ENCODE measurements at regions not wholly inside any gene's neighbourhood (a gene's known extent, or its start where the extent isn't known, plus 50 kb on each side); places are given as distances from the start of the nearest gene placed in this dataset.

DNA sequence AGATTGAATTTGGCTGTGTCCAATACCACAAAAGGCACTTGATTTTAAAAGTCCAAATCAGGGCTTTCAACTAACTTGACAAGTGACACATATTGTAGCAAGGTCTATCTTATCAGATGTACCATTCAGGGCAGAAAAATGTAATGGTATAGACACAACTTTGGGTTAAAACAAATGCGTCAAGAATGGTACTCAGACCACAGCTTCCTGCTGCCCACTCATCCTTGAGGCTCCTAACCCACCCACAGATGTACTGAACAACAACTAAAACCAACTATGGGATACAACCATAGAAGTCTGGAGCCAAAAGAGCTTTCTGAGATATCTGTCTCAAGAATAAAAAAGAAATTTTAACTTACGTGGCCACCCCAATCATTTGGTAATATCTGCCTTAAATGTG, 105.2 kb downstream of the RBM43 start:
- H3K27ac Mint-ChIP-seq = no peak overlapping the region
- no peaks in the 10 kb centered on the region for H3K27me3 Mint-ChIP-seq (ENCODE audit: low read depth)
- TF ChIP-seq, protein P1, sequence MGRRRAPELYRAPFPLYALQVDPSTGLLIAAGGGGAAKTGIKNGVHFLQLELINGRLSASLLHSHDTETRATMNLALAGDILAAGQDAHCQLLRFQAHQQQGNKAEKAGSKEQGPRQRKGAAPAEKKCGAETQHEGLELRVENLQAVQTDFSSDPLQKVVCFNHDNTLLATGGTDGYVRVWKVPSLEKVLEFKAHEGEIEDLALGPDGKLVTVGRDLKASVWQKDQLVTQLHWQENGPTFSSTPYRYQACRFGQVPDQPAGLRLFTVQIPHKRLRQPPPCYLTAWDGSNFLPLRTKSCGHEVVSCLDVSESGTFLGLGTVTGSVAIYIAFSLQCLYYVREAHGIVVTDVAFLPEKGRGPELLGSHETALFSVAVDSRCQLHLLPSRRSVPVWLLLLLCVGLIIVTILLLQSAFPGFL (CRISPR knock-in tag; IDR thresholded peaks at IDR 0.05; ENCODE audit: borderline replicate concordance) = no peak
- TF ChIP-seq, protein P2, sequence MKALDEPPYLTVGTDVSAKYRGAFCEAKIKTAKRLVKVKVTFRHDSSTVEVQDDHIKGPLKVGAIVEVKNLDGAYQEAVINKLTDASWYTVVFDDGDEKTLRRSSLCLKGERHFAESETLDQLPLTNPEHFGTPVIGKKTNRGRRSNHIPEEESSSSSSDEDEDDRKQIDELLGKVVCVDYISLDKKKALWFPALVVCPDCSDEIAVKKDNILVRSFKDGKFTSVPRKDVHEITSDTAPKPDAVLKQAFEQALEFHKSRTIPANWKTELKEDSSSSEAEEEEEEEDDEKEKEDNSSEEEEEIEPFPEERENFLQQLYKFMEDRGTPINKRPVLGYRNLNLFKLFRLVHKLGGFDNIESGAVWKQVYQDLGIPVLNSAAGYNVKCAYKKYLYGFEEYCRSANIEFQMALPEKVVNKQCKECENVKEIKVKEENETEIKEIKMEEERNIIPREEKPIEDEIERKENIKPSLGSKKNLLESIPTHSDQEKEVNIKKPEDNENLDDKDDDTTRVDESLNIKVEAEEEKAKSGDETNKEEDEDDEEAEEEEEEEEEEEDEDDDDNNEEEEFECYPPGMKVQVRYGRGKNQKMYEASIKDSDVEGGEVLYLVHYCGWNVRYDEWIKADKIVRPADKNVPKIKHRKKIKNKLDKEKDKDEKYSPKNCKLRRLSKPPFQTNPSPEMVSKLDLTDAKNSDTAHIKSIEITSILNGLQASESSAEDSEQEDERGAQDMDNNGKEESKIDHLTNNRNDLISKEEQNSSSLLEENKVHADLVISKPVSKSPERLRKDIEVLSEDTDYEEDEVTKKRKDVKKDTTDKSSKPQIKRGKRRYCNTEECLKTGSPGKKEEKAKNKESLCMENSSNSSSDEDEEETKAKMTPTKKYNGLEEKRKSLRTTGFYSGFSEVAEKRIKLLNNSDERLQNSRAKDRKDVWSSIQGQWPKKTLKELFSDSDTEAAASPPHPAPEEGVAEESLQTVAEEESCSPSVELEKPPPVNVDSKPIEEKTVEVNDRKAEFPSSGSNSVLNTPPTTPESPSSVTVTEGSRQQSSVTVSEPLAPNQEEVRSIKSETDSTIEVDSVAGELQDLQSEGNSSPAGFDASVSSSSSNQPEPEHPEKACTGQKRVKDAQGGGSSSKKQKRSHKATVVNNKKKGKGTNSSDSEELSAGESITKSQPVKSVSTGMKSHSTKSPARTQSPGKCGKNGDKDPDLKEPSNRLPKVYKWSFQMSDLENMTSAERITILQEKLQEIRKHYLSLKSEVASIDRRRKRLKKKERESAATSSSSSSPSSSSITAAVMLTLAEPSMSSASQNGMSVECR (CRISPR knock-in tag; IDR thresholded peaks at IDR 0.05; ENCODE audit: borderline replicate concordance) = no peak
- TF ChIP-seq, protein P3, sequence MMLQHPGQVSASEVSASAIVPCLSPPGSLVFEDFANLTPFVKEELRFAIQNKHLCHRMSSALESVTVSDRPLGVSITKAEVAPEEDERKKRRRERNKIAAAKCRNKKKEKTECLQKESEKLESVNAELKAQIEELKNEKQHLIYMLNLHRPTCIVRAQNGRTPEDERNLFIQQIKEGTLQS (CRISPR knock-in tag; conservative IDR thresholded peaks at IDR 0.05) = no peak
- H3K9me3 Mint-ChIP-seq = no peaks in the 10 kb centered on the region
- no peak overlapping the region for H3K4me3 Mint-ChIP-seq
- ChIA-PET POLR2A (no interaction called here), CTCF (interaction anchor here (1.6 kb wide), 1 partner anchor 82 kb away, joined by 5 read pairs; no protein-coding TSS in a partner anchor)
- no peak for ATAC-seq
- no peak for DNase-seq (ENCODE audit: low spot score)
- H3K36me3 Mint-ChIP-seq = no peaks in the 10 kb centered on the region
- H3K4me1 Mint-ChIP-seq = peaks cover 18% of the 10 kb centered on the region

DNA sequence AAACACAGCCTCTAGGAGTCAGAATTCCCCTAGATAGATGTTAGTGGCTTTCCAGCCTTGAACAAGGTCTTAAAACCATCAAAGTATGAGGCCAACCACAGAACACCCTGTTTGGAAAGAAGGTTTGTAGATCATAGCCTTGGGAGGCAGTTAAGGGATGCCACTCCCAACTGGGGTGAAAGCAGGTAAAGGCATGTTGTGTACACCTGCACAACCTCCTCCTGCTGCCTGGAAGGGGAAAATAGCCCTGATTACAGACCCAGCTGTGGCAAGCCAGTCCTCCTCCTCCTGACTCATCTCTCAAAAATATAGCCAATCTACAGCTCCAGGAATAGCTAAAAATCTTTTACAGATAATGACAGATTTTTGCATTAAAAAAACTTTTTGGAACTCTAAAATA, 108.1 kb downstream of the RBM43 start:
- DNase-seq (ENCODE audit: low spot score) (no peak), ATAC-seq (no peak)
- Mint-ChIP-seq H3K4me1 (peaks cover 2% of the 10 kb centered on the region; the same call in 1 of the 2 replicates), H3K27me3 (ENCODE audit: low read depth) (no peaks in the 10 kb centered on the region), H3K27ac (no peak overlapping the region), H3K36me3 (no peaks in the 10 kb centered on the region), H3K9me3 (no peaks in the 10 kb centered on the region), H3K4me3 (no peak overlapping the region)
- TF ChIP-seq ATF1 (CRISPR knock-in tag; IDR thresholded peaks at IDR 0.05) = no peak
- TF ChIP-seq, protein P4, sequence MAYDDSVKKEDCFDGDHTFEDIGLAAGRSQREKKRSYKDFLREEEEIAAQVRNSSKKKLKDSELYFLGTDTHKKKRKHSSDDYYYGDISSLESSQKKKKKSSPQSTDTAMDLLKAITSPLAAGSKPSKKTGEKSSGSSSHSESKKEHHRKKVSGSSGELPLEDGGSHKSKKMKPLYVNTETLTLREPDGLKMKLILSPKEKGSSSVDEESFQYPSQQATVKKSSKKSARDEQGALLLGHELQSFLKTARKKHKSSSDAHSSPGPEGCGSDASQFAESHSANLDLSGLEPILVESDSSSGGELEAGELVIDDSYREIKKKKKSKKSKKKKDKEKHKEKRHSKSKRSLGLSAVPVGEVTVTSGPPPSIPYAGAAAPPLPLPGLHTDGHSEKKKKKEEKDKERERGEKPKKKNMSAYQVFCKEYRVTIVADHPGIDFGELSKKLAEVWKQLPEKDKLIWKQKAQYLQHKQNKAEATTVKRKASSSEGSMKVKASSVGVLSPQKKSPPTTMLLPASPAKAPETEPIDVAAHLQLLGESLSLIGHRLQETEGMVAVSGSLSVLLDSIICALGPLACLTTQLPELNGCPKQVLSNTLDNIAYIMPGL (CRISPR knock-in tag; IDR thresholded peaks at IDR 0.05) = no peak
- TF ChIP-seq, protein P5, sequence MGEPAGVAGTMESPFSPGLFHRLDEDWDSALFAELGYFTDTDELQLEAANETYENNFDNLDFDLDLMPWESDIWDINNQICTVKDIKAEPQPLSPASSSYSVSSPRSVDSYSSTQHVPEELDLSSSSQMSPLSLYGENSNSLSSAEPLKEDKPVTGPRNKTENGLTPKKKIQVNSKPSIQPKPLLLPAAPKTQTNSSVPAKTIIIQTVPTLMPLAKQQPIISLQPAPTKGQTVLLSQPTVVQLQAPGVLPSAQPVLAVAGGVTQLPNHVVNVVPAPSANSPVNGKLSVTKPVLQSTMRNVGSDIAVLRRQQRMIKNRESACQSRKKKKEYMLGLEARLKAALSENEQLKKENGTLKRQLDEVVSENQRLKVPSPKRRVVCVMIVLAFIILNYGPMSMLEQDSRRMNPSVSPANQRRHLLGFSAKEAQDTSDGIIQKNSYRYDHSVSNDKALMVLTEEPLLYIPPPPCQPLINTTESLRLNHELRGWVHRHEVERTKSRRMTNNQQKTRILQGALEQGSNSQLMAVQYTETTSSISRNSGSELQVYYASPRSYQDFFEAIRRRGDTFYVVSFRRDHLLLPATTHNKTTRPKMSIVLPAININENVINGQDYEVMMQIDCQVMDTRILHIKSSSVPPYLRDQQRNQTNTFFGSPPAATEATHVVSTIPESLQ (CRISPR knock-in tag; IDR thresholded peaks at IDR 0.05) = no peak
- TF ChIP-seq, protein P6, sequence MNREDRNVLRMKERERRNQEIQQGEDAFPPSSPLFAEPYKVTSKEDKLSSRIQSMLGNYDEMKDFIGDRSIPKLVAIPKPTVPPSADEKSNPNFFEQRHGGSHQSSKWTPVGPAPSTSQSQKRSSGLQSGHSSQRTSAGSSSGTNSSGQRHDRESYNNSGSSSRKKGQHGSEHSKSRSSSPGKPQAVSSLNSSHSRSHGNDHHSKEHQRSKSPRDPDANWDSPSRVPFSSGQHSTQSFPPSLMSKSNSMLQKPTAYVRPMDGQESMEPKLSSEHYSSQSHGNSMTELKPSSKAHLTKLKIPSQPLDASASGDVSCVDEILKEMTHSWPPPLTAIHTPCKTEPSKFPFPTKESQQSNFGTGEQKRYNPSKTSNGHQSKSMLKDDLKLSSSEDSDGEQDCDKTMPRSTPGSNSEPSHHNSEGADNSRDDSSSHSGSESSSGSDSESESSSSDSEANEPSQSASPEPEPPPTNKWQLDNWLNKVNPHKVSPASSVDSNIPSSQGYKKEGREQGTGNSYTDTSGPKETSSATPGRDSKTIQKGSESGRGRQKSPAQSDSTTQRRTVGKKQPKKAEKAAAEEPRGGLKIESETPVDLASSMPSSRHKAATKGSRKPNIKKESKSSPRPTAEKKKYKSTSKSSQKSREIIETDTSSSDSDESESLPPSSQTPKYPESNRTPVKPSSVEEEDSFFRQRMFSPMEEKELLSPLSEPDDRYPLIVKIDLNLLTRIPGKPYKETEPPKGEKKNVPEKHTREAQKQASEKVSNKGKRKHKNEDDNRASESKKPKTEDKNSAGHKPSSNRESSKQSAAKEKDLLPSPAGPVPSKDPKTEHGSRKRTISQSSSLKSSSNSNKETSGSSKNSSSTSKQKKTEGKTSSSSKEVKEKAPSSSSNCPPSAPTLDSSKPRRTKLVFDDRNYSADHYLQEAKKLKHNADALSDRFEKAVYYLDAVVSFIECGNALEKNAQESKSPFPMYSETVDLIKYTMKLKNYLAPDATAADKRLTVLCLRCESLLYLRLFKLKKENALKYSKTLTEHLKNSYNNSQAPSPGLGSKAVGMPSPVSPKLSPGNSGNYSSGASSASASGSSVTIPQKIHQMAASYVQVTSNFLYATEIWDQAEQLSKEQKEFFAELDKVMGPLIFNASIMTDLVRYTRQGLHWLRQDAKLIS (CRISPR knock-in tag; IDR thresholded peaks at IDR 0.05; ENCODE audit: borderline replicate concordance) = no peak
- TF ChIP-seq, protein P7, sequence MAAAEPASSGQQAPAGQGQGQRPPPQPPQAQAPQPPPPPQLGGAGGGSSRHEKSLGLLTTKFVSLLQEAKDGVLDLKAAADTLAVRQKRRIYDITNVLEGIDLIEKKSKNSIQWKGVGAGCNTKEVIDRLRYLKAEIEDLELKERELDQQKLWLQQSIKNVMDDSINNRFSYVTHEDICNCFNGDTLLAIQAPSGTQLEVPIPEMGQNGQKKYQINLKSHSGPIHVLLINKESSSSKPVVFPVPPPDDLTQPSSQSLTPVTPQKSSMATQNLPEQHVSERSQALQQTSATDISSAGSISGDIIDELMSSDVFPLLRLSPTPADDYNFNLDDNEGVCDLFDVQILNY (CRISPR knock-in tag; IDR thresholded peaks at IDR 0.05) = no peak
- TF ChIP-seq ZBTB21 (CRISPR knock-in tag; IDR thresholded peaks at IDR 0.05; ENCODE audit: borderline replicate concordance) = no peak
- TF ChIP-seq ETV6 (CRISPR knock-in tag; IDR thresholded peaks at IDR 0.05) = no peak
- TF ChIP-seq TCF7 (CRISPR knock-in tag; IDR thresholded peaks at IDR 0.05; ENCODE audit: low read depth) = no peak
- TF ChIP-seq FOXP1 (CRISPR knock-in tag; IDR thresholded peaks at IDR 0.05; ENCODE audit: borderline replicate concordance) = no peak
- no peak for TF ChIP-seq ZNF138 (CRISPR knock-in tag; conservative IDR thresholded peaks at IDR 0.05)
- TF ChIP-seq GTF2I (CRISPR knock-in tag; conservative IDR thresholded peaks at IDR 0.05) = no peak
- no peak for TF ChIP-seq ZNF396 (CRISPR knock-in tag; IDR thresholded peaks at IDR 0.05; ENCODE audit: borderline replicate concordance)
- TF ChIP-seq JAZF1 (CRISPR knock-in tag; IDR thresholded peaks at IDR 0.05) = no peak
- POLR2A ChIA-PET = no interaction called here
- CTCF ChIA-PET = no interaction called here

Data from WTC11 (cell line).